HFF-Myc (cell line): ENCODE measurements at regions not wholly inside any gene's neighbourhood (a gene's known extent, or its start where the extent isn't known, plus 50 kb on each side); places are given as distances from the start of the nearest gene placed in this dataset.

Experiments used
- DNase-seq: peaks from one replicate; pipeline ENCODE4 v3.0.0-alpha.2; 2011; ENCODE audit warnings: low read depth; ENCODE audit errors: extremely low read depth
- H3K4me3 ChIP-seq: replicated peaks from 2 replicates; pipeline ENCODE4 v1.5.1; 2011; ENCODE audit warnings: low read depth, mild to moderate bottlenecking, control low read depth, low read length
- CTCF ChIP-seq: IDR thresholded peaks from 2 replicates; pipeline ENCODE4 v1.5.1; 2012; ENCODE audit warnings: mild to moderate bottlenecking, low read depth, low read length, control low read depth; ENCODE audit errors: missing control alignments

- no peak for TF ChIP-seq CTCF
- no peak for DNase-seq
- H3K4me3 ChIP-seq = no peak overlapping the region
Measured at GRCh38 chr11:69940246-69940610, 121.0 kb upstream of the FGF3 start.

GRCh38 chr11:69941546-69942332 is 122.5 kb upstream of the FGF3 start:
- H3K4me3 ChIP-seq = no peak overlapping the region
- no peak for DNase-seq
- no peak for TF ChIP-seq CTCF

GRCh38 chr11:69942333-69942820 is 123.2 kb upstream of the FGF3 start:
- H3K4me3 ChIP-seq = no peak overlapping the region
- no peak for DNase-seq
- no peak for TF ChIP-seq CTCF

DNA sequence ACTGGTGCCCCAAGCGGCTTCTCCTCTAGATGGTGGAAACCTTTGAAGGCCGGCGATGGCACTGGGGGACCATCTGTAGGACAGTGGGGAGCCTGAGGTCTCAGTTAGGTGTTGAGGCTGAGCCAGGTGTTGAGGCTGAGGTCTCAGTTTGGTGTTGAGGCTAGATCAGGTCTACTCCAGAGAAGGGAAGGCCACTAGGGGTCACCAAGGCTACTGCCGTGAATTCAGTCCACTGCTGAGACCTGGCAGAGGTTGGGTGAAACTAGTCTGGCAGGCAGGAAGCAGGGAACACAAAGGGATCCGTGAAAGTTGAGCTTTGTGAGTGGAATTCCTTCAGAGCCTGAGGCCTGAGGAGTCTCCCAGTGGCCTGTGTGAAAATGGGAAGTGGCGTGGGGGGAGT is 123.8 kb upstream of the FGF3 start:
- TF ChIP-seq CTCF = no peak
- no peak for DNase-seq
- no peak overlapping the region for H3K4me3 ChIP-seq

GRCh38 chr11:69943506-69943905 is 124.3 kb upstream of the FGF3 start:
- DNase-seq = no peak
- no peak overlapping the region for H3K4me3 ChIP-seq
- no peak for TF ChIP-seq CTCF

DNA sequence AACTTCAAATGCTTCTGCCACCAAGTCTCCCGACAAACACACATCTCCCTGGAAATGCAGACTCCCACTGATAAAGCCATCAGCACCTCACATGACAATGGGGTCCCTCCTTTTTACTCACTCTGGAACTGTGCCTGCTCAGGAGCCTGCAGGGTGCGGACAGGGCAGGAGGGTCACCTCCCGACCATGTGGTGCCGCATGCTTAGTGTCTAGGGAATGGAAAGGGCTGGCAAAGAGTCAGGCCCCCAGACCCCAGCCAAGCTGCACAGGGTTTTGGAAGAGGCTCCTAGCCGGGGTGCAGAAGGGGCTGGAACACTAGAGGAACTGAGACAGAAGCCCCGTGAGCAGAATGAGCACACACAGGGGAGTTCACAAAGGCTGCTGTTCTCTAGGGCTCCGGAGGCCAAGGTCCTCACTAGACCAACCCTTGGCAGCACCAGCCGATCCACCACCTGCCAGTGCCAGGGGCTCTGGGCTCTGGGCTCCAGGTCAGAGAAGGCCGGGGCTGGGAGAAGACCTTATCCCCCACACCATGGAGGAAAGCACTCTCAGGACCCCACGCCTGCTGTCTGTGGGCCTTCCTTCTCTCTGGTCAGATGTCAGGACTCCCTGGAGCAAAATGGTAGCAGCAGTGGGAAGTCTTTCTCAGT is 125.1 kb upstream of the FGF3 start:
- DNase-seq = no peak
- H3K4me3 ChIP-seq = no peak overlapping the region
- no peak for TF ChIP-seq CTCF
